GM12873 (cell line): ENCODE measurements at regions not wholly inside any gene's neighbourhood (a gene's known extent, or its start where the extent isn't known, plus 50 kb on each side); places are given as distances from the start of the nearest gene placed in this dataset.

Source experiments
- CTCF ChIP-seq: IDR thresholded peaks from 2 replicates; pipeline ENCODE4 v1.5.1; 2012; ENCODE audit warnings: low read depth, mild to moderate bottlenecking, moderate library complexity, low read length, control low read depth; ENCODE audit not compliant: insufficient read depth; ENCODE audit errors: missing control alignments

- no peak for TF ChIP-seq CTCF
These were observed 324.8 kb upstream of the GLI3 start for GRCh38 chr7:42561797-42562196.

DNA sequence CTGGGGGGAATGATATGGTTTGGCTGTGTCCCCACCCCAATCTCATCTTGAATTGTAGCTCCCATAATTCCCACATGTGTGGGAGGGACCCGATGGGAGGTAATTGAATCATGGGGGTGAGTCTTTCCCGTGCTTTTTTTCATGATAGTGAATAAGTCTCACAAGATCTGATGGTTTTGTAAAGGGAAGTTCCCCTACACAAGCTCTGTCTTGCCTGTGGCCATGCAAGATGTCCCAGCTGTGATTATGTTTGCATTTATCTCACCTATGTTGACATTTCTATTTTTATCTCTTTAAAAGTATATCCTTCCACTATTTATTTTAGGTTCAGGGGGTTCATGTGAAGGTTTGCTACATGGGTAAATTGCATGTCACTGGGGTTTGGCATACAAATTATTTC is 323.9 kb upstream of the GLI3 start:
- no peak for TF ChIP-seq CTCF

- no peak for TF ChIP-seq CTCF
These were observed 315.2 kb upstream of the GLI3 start for GRCh38 chr7:42552227-42552626.

- TF ChIP-seq CTCF: no peak
These were observed 313.9 kb upstream of the GLI3 start for GRCh38 chr7:42550706-42551470.

DNA sequence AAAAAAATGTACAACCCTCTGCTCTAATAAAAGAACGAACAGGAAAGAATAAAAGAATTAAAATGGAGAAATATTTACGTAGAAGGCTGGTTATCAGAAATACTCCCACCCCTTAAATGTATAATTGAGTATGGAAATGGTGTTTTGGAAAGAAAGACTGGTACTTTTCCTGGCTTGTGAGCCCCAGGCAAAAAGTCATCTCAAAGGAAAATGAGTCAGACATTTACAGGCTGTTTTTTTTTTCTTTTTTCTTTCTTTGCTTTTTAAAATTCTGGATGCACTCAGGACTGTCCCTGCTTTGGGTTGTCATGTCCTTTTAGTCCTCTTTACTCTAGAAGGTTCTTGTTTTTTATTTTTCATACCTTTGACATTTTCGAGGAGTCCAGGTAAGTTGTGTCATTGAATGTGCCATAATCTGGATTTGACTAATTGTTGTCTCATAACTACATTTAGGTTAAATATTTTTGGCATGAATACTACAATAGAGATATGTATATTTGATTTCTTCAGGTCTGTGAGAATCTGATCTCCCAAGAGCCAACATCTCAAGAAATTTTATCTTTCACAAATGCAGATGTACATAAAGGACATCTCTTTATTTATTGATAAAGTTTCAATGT is 313.0 kb upstream of the GLI3 start:
- no peak for TF ChIP-seq CTCF

- TF ChIP-seq CTCF: no peak
These were observed 312.0 kb upstream of the GLI3 start for GRCh38 chr7:42548816-42549611.

DNA sequence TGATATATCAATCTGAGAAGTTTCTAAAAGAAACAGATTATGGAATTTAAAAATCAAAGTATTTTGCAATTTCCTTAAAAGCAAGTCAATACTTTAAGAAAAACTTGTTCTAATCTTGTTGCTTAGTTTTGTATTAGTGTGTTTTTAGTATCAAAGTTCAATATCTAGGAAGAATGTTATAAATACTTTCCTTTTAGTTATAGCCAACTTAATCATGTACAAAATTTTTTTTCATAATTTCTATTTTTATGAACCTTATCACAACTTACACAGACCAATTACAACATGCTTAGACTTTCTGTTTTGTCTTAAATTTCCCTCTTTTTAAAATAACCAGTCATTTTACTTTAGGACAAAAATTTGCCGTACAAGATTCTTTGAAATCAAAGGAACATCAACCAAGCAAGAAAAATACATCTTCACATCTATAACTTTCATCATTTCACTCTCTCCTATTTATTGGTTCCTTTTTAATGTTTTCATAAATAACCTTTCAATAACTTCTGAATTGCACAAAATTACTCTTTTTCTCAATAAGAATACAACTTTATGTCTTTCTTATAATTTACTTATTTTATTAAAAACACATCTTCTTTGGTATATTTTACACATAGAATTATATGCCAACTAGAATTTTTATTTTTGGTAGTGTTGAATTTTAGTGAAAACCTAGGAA is 308.2 kb upstream of the GLI3 start:
- TF ChIP-seq CTCF: no peak
